Panc1 (cell line): ENCODE measurements at regions not wholly inside any gene's neighbourhood (a gene's known extent, or its start where the extent isn't known, plus 50 kb on each side); places are given as distances from the start of the nearest gene placed in this dataset.

Experiments used
- ATAC-seq: fragments of 200-7000 bp; cut with Tn5 transposase; 2 replicates; pipeline ENCODE4 v1.9.1; 2020; ENCODE audit warnings: mild to moderate bottlenecking, moderate library complexity
- BruUV-seq: library from RNA; stranded (reverse); fragments of 400-500 nt; replicated peaks from 2 replicates; lab custom pipeline; 2021; lab: Mats Ljungman, UMichigan
- CTCF ChIA-PET: fragments of 300-600 bp; sonication (Branson Sonifier 250); formaldehyde crosslinking; loops from one replicate; lab custom pipeline; 2022; ENCODE audit warnings: antibody characterized with exemption; lab: Charles Lee
- POLR2A ChIA-PET: fragments of 300-600 bp; sonication (Branson Sonifier 250); formaldehyde crosslinking; loops from one replicate; lab custom pipeline; 2022; ENCODE audit warnings: antibody characterized with exemption; lab: Charles Lee
- DNase-seq: peaks from one replicate; pipeline ENCODE4 v3.0.0-alpha.2; 2010; ENCODE audit warnings: low read depth, low spot score
- H3K27ac ChIP-seq: 2 replicates; pipeline ENCODE4 v1.5.1; 2011; ENCODE audit warnings: mild to moderate bottlenecking, low read length, inconsistent platforms
- H3K27me3 ChIP-seq: fragments of 200-500 bp; sonication (Bioruptor generic); 2 replicates; pipeline ENCODE4 v1.6.0; 2014; ENCODE audit warnings: low read length, inconsistent platforms; ENCODE audit not compliant: control insufficient read depth, insufficient read depth
- H3K36me3 ChIP-seq: fragments of 200-500 bp; sonication (Bioruptor generic); 2 replicates; pipeline ENCODE4 v1.5.1; 2014; ENCODE audit warnings: inconsistent platforms, mild to moderate bottlenecking, low read length, moderate library complexity; ENCODE audit not compliant: control insufficient read depth, insufficient read depth
- H3K4me1 ChIP-seq: 2 replicates; pipeline ENCODE4 v1.5.1; 2011; ENCODE audit warnings: inconsistent platforms, mild to moderate bottlenecking, low read length, moderate library complexity; ENCODE audit not compliant: control insufficient read depth, insufficient read depth
- H3K4me3 ChIP-seq, 2 experiments: 2 replicates each; pipeline ENCODE4 v1.5.1; 2011 to 2012; ENCODE audit warnings: low read depth in 2 of 2, low read length in 2 of 2, mild to moderate bottlenecking in 2 of 2, inconsistent platforms in 1 of 2, moderate library complexity in 1 of 2
- H3K9me3 ChIP-seq: fragments of 200-500 bp; sonication (Bioruptor generic); 2 replicates; pipeline ENCODE4 v1.5.1; 2014; ENCODE audit warnings: low read depth, mild to moderate bottlenecking, inconsistent platforms, low read length, moderate library complexity; ENCODE audit not compliant: control insufficient read depth, insufficient read depth
- POLR2AphosphoS5 ChIP-seq: IDR thresholded peaks from 2 replicates; pipeline ENCODE4 v1.6.1; 2012; ENCODE audit warnings: mild to moderate bottlenecking, low read depth, low read length, moderate library complexity
- REST ChIP-seq, 2 experiments: IDR thresholded peaks; 2 replicates each; pipeline ENCODE4 v1.6.1; 2011 to 2012; ENCODE audit warnings: low read depth in 2 of 2, control low read depth in 1 of 2, low read length in 1 of 2, mild to moderate bottlenecking in 1 of 2, moderate library complexity in 1 of 2; ENCODE audit not compliant: insufficient read depth in 1 of 2
- SIN3A ChIP-seq: IDR thresholded peaks from 2 replicates; pipeline ENCODE4 v1.6.1; 2012; ENCODE audit warnings: low read depth, mild to moderate bottlenecking, low read length, moderate library complexity, borderline replicate concordance; ENCODE audit not compliant: insufficient read depth
- TCF7L2 ChIP-seq: IDR thresholded peaks from 2 replicates; pipeline ENCODE4 v1.6.1; 2011; ENCODE audit warnings: mild to moderate bottlenecking, low read depth, low read length, inconsistent platforms
- in situ Hi-C: cut with HindIII; loops from 2 replicates; pipeline ENCODE4 v1.10.0; 2016; ENCODE audit warnings: low sequenced_read_pairs, low pct_unique_long_range_greater_than_20kb
- intact Hi-C: fragments of 100-400 bp; cut with micrococcal nuclease; formaldehyde crosslinking; loops from one replicate; pipeline ENCODE4 v1.10.0; 2022; ENCODE audit not compliant: unreplicated experiment
- TF ChIP-seq, protein P1 (sequence below): fragments of 450-650 bp; IDR thresholded peaks from 2 replicates; pipeline ENCODE4 v1.5.1; 2017; ENCODE audit warnings: mild to moderate bottlenecking

GRCh38 chr3:137081711-137082110, 123.9 kb downstream of the IL20RB start:
- ChIA-PET CTCF (no interaction called here), POLR2A (no interaction called here)
- Histone ChIP-seq H3K27ac (no peak overlapping the region), H3K36me3 (no peaks in the 10 kb centered on the region), H3K27me3 (peaks cover 32% of the 10 kb centered on the region), H3K4me1 (no peaks in the 10 kb centered on the region), H3K4me3 (no peak overlapping the region), H3K9me3 (no peaks in the 10 kb centered on the region)
- in situ Hi-C loops (no loop called here), intact Hi-C loops (no loop called here)
- no peak for ATAC-seq
- no peak for DNase-seq
- TF ChIP-seq TCF7L2 = no peak
- no peak for TF ChIP-seq REST (IDR thresholded peaks at IDR 0.05; ENCODE audit: insufficient read depth in 1 of 2, low read depth in 2 of 2, low read length in 1 of 2)
- TF ChIP-seq POLR2AphosphoS5 = no peak
- TF ChIP-seq SIN3A = no peak
- TF ChIP-seq, protein P1, sequence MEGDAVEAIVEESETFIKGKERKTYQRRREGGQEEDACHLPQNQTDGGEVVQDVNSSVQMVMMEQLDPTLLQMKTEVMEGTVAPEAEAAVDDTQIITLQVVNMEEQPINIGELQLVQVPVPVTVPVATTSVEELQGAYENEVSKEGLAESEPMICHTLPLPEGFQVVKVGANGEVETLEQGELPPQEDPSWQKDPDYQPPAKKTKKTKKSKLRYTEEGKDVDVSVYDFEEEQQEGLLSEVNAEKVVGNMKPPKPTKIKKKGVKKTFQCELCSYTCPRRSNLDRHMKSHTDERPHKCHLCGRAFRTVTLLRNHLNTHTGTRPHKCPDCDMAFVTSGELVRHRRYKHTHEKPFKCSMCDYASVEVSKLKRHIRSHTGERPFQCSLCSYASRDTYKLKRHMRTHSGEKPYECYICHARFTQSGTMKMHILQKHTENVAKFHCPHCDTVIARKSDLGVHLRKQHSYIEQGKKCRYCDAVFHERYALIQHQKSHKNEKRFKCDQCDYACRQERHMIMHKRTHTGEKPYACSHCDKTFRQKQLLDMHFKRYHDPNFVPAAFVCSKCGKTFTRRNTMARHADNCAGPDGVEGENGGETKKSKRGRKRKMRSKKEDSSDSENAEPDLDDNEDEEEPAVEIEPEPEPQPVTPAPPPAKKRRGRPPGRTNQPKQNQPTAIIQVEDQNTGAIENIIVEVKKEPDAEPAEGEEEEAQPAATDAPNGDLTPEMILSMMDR = no peak
- BruUV-seq = no TSS peak

GRCh38 chr3:137082763-137083162, 125.0 kb downstream of the IL20RB start:
- Histone ChIP-seq H3K4me3 (no peak overlapping the region), H3K27ac (no peak overlapping the region), H3K36me3 (no peaks in the 10 kb centered on the region), H3K27me3 (peaks cover 27% of the 10 kb centered on the region), H3K4me1 (no peaks in the 10 kb centered on the region), H3K9me3 (no peaks in the 10 kb centered on the region)
- TF ChIP-seq, protein P1 = no peak
- no peak for TF ChIP-seq SIN3A
- TF ChIP-seq POLR2AphosphoS5 = no peak
- no peak for TF ChIP-seq TCF7L2
- no peak for TF ChIP-seq REST (IDR thresholded peaks at IDR 0.05; ENCODE audit: insufficient read depth in 1 of 2, low read depth in 2 of 2, low read length in 1 of 2)
- ChIA-PET POLR2A (no interaction called here), CTCF (no interaction called here)
- intact Hi-C loops (no loop called here), in situ Hi-C loops (no loop called here)
- ATAC-seq (no peak), DNase-seq (no peak)
- BruUV-seq = no TSS peak
